IMR-90 (cell line): ENCODE measurements at regions not wholly inside any gene's neighbourhood (a gene's known extent, or its start where the extent isn't known, plus 50 kb on each side); places are given as distances from the start of the nearest gene placed in this dataset.

Experiments
- CEBPB ChIP-seq: IDR thresholded peaks from 2 replicates; pipeline ENCODE4 v1.6.1; 2012; ENCODE audit warnings: low read depth, low read length, improper control_type of control experiment
- RAD21 ChIP-seq: IDR thresholded peaks from 2 replicates; pipeline ENCODE4 v1.6.1; 2012; ENCODE audit warnings: low read length, improper control_type of control experiment
- TF ChIP-seq, protein P1 (sequence below): conservative IDR thresholded peaks from 2 replicates; pipeline ENCODE4 v1.5.1; 2012; ENCODE audit warnings: mild to moderate bottlenecking, low read depth, low read length, improper control_type of control experiment
- TF ChIP-seq, protein P2 (sequence below): fragments of 150-350 bp; IDR thresholded peaks from 2 replicates; pipeline ENCODE4 v1.6.1; 2016; ENCODE audit warnings: low read depth, mild to moderate bottlenecking, low read length, moderate library complexity, borderline replicate concordance

DNA sequence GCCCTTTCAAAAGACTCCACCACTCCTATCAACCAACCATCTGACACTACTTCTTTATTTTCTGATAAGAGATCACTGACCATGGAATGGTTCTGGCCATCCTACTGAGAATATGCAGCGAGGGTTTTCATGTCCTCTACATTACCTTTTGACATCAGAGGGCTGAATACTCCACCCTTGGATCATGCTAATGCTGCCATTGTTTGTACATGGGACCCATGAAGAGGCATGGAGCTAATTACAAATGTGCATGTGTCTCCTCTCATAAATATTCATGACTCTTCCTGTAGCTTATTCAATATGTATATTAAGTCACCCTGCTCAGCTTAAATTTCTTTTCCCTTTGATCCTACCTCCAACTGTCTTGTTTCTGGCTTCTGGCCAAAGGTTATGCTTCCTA, 1065.8 kb upstream of the GHITM start:
- TF ChIP-seq, protein P1, sequence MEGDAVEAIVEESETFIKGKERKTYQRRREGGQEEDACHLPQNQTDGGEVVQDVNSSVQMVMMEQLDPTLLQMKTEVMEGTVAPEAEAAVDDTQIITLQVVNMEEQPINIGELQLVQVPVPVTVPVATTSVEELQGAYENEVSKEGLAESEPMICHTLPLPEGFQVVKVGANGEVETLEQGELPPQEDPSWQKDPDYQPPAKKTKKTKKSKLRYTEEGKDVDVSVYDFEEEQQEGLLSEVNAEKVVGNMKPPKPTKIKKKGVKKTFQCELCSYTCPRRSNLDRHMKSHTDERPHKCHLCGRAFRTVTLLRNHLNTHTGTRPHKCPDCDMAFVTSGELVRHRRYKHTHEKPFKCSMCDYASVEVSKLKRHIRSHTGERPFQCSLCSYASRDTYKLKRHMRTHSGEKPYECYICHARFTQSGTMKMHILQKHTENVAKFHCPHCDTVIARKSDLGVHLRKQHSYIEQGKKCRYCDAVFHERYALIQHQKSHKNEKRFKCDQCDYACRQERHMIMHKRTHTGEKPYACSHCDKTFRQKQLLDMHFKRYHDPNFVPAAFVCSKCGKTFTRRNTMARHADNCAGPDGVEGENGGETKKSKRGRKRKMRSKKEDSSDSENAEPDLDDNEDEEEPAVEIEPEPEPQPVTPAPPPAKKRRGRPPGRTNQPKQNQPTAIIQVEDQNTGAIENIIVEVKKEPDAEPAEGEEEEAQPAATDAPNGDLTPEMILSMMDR, result no peak
- TF ChIP-seq RAD21 (no peak), CEBPB (no peak)
- TF ChIP-seq, protein P2, sequence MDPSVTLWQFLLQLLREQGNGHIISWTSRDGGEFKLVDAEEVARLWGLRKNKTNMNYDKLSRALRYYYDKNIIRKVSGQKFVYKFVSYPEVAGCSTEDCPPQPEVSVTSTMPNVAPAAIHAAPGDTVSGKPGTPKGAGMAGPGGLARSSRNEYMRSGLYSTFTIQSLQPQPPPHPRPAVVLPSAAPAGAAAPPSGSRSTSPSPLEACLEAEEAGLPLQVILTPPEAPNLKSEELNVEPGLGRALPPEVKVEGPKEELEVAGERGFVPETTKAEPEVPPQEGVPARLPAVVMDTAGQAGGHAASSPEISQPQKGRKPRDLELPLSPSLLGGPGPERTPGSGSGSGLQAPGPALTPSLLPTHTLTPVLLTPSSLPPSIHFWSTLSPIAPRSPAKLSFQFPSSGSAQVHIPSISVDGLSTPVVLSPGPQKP, result no peak
